Endothelial cell of umbilical vein (primary cell): ENCODE measurements at regions not wholly inside any gene's neighbourhood (a gene's known extent, or its start where the extent isn't known, plus 50 kb on each side); places are given as distances from the start of the nearest gene placed in this dataset.

Experiments used
- BruUV-seq: library from RNA; stranded (reverse); fragments of 400-500 nt; replicated peaks from 2 replicates; lab custom pipeline; 2021; lab: Mats Ljungman, UMichigan
- CTCF ChIA-PET: fragments of 300-600, 350-600 bp; sonication (Branson Sonifier 250); formaldehyde crosslinking; loops from one replicate; lab custom pipeline; 2021; ENCODE audit warnings: antibody characterized with exemption, inconsistent platforms; lab: Charles Lee
- POLR2A ChIA-PET: fragments of 300-600, 350-600 bp; sonication (Branson Sonifier 250); formaldehyde crosslinking; loops from one replicate; lab custom pipeline; 2021; ENCODE audit warnings: antibody characterized with exemption, inconsistent platforms; lab: Charles Lee
- DNase-seq: peaks from one replicate; pipeline ENCODE4 v3.0.0-alpha.2; 2011; ENCODE audit warnings: low read depth, low spot score
- FAIRE-seq: peaks from 2 replicates; lab custom pipeline; 2011; peaks lifted over from hg19 to GRCh38; lab: Jason Lieb, UNC
- H2AFZ ChIP-seq: 2 replicates; pipeline ENCODE4 v1.6.0; 2012; ENCODE audit warnings: low read depth, low read length, control low read depth, inconsistent platforms
- H3K27ac ChIP-seq: 2 replicates; pipeline ENCODE4 v1.5.1; 2011; ENCODE audit warnings: low read depth, mild to moderate bottlenecking, control low read depth, low read length, moderate library complexity; ENCODE audit not compliant: insufficient read depth
- H3K27me3 ChIP-seq, 2 experiments: 2 replicates each; pipeline versions ENCODE4 v1.6.0 to v1.6.1; 2011; ENCODE audit warnings: low read length in 2 of 2, mixed read lengths in 1 of 2; ENCODE audit not compliant: control insufficient read depth in 2 of 2, insufficient read depth in 2 of 2
- H3K36me3 ChIP-seq, 2 experiments: 2 replicates in 1 of 2; 3 replicates in 1 of 2; pipeline ENCODE4 v1.5.1; 2011; ENCODE audit warnings: low read length in 2 of 2, mild to moderate bottlenecking in 1 of 2, moderate library complexity in 1 of 2; ENCODE audit not compliant: control insufficient read depth in 2 of 2, insufficient read depth in 2 of 2; ENCODE audit errors: extremely low read depth in 1 of 2
- H3K4me1 ChIP-seq: 3 replicates; pipeline ENCODE4 v1.5.1; 2011; ENCODE audit warnings: mild to moderate bottlenecking, low read length; ENCODE audit not compliant: control insufficient read depth, insufficient read depth; ENCODE audit errors: extremely low read depth
- H3K4me2 ChIP-seq: 2 replicates; pipeline ENCODE4 v1.6.1; 2011; ENCODE audit warnings: low read length, control low read depth, mixed read lengths; ENCODE audit not compliant: insufficient read depth
- H3K4me3 ChIP-seq, 3 experiments: fragments of 200-600 bp in 1 of 3; sonication (generic), shearing (Covaris generic) in 1 of 3; replicated peaks in 1 of 3; 2 replicates each; pipeline ENCODE4 v1.5.1; 2011 to 2016; ENCODE audit warnings: control low read depth in 3 of 3, low read length in 3 of 3, mild to moderate bottlenecking in 2 of 3, inconsistent platforms in 1 of 3, low read depth in 1 of 3, moderate library complexity in 1 of 3; ENCODE audit not compliant: insufficient read depth in 1 of 3
- H3K79me2 ChIP-seq: 2 replicates; pipeline ENCODE4 v1.6.0; 2012; ENCODE audit warnings: low read length, inconsistent platforms; ENCODE audit not compliant: control insufficient read depth, insufficient read depth
- H3K9ac ChIP-seq: replicated peaks from 2 replicates; pipeline ENCODE3; 2011; ENCODE audit warnings: low read length, control low read depth; ENCODE audit not compliant: insufficient read depth; ENCODE audit errors: extremely low read depth
- H3K9me1 ChIP-seq: replicated peaks from 3 replicates; pipeline ENCODE4 v1.6.0; 2011; ENCODE audit warnings: mild to moderate bottlenecking, low read length; ENCODE audit not compliant: control insufficient read depth, insufficient read depth; ENCODE audit errors: extremely low read depth
- H3K9me3 ChIP-seq: replicated peaks from 2 replicates; pipeline ENCODE4 v1.5.1; 2012; ENCODE audit warnings: low read length, inconsistent platforms; ENCODE audit not compliant: control insufficient read depth, insufficient read depth
- H4K20me1 ChIP-seq: replicated peaks from 2 replicates; pipeline ENCODE3; 2011; ENCODE audit warnings: mild to moderate bottlenecking, low read length; ENCODE audit not compliant: control insufficient read depth, insufficient read depth; ENCODE audit errors: extremely low read depth
- EZH2 ChIP-seq: IDR thresholded peaks from 2 replicates; pipeline ENCODE4 v1.6.1; 2012; ENCODE audit warnings: borderline replicate concordance, low read depth, mild to moderate bottlenecking, moderate library complexity, low read length, inconsistent platforms; ENCODE audit not compliant: severe bottlenecking
- FOS ChIP-seq: IDR thresholded peaks from 2 replicates; pipeline ENCODE4 v1.6.1; 2011; ENCODE audit warnings: mild to moderate bottlenecking, low read length, moderate library complexity, borderline replicate concordance; ENCODE audit not compliant: insufficient read depth
- JUN ChIP-seq: IDR thresholded peaks from 2 replicates; pipeline ENCODE4 v1.6.1; 2011; ENCODE audit warnings: borderline replicate concordance, low read depth; ENCODE audit not compliant: insufficient read length, insufficient read depth
- MYC ChIP-seq: IDR thresholded peaks from one replicate; pipeline ENCODE4 v1.6.1; 2011; ENCODE audit warnings: mild to moderate bottlenecking, low read depth, low read length
- POLR2A ChIP-seq: IDR thresholded peaks from 2 replicates; pipeline ENCODE4 v1.6.1; 2012; ENCODE audit warnings: low read depth, mild to moderate bottlenecking, control low read depth, low read length
- POLR2AphosphoS5 ChIP-seq: IDR thresholded peaks from 2 replicates; pipeline ENCODE4 v1.6.1; 2012; ENCODE audit warnings: low read depth, mild to moderate bottlenecking, control low read depth, low read length, moderate library complexity; ENCODE audit not compliant: insufficient read depth
- dilution Hi-C: fragments of 300-500 bp; cut with MboI; formaldehyde crosslinking; loops from one replicate; pipeline ENCODE4 v1.15.0; 2019; ENCODE audit warnings: low sequenced_read_pairs; ENCODE audit not compliant: extremely low pct_ligation_motif_present
- intact Hi-C: fragments of 100-400 bp; cut with micrococcal nuclease; formaldehyde crosslinking; loops from one replicate; pipeline ENCODE4 v1.10.0; 2022
- TF ChIP-seq, protein P1 (sequence below), 2 donors: IDR thresholded peaks; 1 replicate in 1 of 2; 2 replicates in 1 of 2; pipeline ENCODE4 v1.5.1; 2011; ENCODE audit warnings: low read length in 2 of 2, mild to moderate bottlenecking in 2 of 2, moderate library complexity in 2 of 2, control low read depth in 1 of 2, inconsistent platforms in 1 of 2, low read depth in 1 of 2; ENCODE audit not compliant: insufficient read depth in 1 of 2; ENCODE audit errors: extremely low read depth in 1 of 2
- TF ChIP-seq, protein P2 (sequence below): IDR thresholded peaks from 2 replicates; pipeline ENCODE4 v1.6.1; 2011; ENCODE audit not compliant: insufficient read depth, insufficient read length

DNA sequence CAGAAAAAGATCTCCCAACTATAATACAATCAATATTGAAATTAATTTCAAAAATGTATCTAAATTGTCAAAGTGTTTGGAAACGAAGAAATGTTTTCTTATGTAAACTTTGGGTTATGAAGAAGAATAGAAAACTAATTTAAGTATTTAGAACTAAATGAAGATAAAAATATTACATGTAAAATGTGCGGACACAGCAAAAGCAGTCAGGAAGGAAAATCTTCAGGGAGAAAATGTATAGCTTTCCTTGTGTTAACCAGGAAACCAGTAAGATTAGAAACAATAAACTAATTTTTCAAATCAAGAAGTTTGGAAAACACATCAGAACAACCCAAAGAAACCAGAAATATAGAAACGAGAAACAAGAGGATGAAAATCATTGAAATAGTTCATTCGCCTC is 466.5 kb downstream of the BRD1 start:
- POLR2A ChIA-PET: no interaction called here
- Histone ChIP-seq H3K9ac (no peak overlapping the region), H3K4me2 (no peak overlapping the region), H2AFZ (no peak overlapping the region), H3K36me3 (no peaks in the 10 kb centered on the region), H3K27ac (no peak overlapping the region), H3K9me1 (no peaks in the 10 kb centered on the region), H3K27me3 (no peaks in the 10 kb centered on the region), H3K4me3 (no peak overlapping the region), H3K79me2 (no peaks in the 10 kb centered on the region), H4K20me1 (no peaks in the 10 kb centered on the region), H3K9me3 (peaks cover 12% of the 10 kb centered on the region), H3K4me1 (no peaks in the 10 kb centered on the region)
- CTCF ChIA-PET: no interaction called here
- intact Hi-C loops (no loop called here), dilution Hi-C loops (no loop called here)
- no peak for FAIRE-seq
- no TSS peak for BruUV-seq
- no peak for DNase-seq
- TF ChIP-seq, protein P1, sequence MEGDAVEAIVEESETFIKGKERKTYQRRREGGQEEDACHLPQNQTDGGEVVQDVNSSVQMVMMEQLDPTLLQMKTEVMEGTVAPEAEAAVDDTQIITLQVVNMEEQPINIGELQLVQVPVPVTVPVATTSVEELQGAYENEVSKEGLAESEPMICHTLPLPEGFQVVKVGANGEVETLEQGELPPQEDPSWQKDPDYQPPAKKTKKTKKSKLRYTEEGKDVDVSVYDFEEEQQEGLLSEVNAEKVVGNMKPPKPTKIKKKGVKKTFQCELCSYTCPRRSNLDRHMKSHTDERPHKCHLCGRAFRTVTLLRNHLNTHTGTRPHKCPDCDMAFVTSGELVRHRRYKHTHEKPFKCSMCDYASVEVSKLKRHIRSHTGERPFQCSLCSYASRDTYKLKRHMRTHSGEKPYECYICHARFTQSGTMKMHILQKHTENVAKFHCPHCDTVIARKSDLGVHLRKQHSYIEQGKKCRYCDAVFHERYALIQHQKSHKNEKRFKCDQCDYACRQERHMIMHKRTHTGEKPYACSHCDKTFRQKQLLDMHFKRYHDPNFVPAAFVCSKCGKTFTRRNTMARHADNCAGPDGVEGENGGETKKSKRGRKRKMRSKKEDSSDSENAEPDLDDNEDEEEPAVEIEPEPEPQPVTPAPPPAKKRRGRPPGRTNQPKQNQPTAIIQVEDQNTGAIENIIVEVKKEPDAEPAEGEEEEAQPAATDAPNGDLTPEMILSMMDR (IDR thresholded peaks at IDR 0.05; ENCODE audit: extremely low read depth in 1 of 2, insufficient read depth in 1 of 2, low read depth in 1 of 2, low read length in 2 of 2): no peak
- no peak for TF ChIP-seq FOS
- TF ChIP-seq EZH2: no peak
- TF ChIP-seq JUN: no peak
- no peak for TF ChIP-seq POLR2A
- TF ChIP-seq, protein P2, sequence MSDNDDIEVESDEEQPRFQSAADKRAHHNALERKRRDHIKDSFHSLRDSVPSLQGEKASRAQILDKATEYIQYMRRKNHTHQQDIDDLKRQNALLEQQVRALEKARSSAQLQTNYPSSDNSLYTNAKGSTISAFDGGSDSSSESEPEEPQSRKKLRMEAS: no peak
- TF ChIP-seq MYC: no peak
- no peak for TF ChIP-seq POLR2AphosphoS5
